Epithelial cell of esophagus (primary cell): ENCODE measurements at regions not wholly inside any gene's neighbourhood (a gene's known extent, or its start where the extent isn't known, plus 50 kb on each side); places are given as distances from the start of the nearest gene placed in this dataset.

Source experiments
- DNase-seq: peaks from one replicate; pipeline ENCODE4 v3.0.0; 2010; ENCODE audit warnings: low read depth
- H3K4me3 ChIP-seq: 2 replicates; pipeline ENCODE4 v1.5.1; 2011; ENCODE audit warnings: mild to moderate bottlenecking, low read length, control low read depth
- TF ChIP-seq, protein P1 (sequence below): IDR thresholded peaks from 2 replicates; pipeline ENCODE4 v1.5.1; 2011; ENCODE audit warnings: low read depth, mild to moderate bottlenecking, low read length, control low read depth, inconsistent platforms; ENCODE audit not compliant: insufficient read depth; ENCODE audit errors: missing control alignments

DNA sequence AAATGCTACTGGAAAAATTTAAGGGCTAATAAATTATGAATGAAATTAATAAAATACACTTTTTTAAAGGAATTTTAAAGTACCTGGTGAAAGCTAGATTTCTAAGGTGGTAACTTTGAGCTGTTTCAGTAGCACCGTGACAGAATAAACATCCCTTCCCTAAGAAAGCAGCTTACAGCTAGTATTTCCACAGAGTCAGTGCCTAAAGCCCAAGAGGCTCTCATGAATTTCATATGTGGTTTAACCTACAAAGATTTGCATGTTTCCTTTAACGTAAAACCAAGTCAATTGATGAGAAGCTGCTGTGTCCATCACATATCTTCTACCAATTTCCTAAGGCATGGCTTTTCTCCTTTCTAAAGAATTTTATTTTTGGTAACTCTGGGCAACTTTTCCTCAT, 56.8 kb downstream of the IFNG start:
- no peak overlapping the region for H3K4me3 ChIP-seq
- DNase-seq: no peak
- TF ChIP-seq, protein P1, sequence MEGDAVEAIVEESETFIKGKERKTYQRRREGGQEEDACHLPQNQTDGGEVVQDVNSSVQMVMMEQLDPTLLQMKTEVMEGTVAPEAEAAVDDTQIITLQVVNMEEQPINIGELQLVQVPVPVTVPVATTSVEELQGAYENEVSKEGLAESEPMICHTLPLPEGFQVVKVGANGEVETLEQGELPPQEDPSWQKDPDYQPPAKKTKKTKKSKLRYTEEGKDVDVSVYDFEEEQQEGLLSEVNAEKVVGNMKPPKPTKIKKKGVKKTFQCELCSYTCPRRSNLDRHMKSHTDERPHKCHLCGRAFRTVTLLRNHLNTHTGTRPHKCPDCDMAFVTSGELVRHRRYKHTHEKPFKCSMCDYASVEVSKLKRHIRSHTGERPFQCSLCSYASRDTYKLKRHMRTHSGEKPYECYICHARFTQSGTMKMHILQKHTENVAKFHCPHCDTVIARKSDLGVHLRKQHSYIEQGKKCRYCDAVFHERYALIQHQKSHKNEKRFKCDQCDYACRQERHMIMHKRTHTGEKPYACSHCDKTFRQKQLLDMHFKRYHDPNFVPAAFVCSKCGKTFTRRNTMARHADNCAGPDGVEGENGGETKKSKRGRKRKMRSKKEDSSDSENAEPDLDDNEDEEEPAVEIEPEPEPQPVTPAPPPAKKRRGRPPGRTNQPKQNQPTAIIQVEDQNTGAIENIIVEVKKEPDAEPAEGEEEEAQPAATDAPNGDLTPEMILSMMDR: no peak

DNA sequence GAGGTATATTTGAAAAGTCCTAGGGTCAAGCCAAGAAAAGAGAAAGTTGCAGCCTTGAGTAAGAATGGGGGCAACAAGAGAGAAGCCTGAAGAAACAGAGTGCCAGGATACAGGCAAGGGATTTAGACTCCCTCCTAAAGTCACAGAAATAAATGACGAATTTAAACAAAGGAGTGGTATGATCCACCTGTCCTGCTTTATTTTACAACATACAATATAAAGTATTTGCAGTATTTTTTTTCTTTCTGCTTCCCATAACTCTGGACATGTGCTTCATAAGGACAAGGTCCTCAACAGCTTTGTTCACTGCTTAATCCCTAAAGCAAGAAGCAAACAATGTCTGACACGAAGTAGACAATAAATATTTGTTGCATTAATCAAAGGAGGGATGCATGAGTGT, 57.4 kb downstream of the IFNG start:
- no peak overlapping the region for H3K4me3 ChIP-seq
- TF ChIP-seq, protein P1: no peak
- DNase-seq: peak; percentile 27

DNA sequence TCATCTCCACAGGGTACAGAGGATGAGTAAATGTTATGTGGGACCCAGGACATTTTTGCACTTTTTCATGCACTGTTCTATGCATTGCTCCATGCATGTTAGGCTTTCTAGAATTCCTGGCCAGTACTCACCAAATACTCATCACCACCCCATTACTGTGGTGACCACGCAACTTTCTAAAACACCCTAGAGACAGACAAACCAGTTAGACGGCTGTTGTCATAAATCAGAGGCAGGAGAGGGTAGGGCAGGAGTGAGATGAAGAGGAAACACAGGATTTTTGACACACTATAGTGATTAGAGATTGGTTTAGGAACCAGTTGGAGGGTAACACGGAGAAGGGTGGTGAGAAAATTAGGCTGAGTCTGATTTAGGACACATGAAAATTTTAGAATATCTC, 59.3 kb downstream of the IFNG start:
- H3K4me3 ChIP-seq: no peak overlapping the region
- TF ChIP-seq, protein P1: no peak
- DNase-seq: peak; percentile 94

DNA sequence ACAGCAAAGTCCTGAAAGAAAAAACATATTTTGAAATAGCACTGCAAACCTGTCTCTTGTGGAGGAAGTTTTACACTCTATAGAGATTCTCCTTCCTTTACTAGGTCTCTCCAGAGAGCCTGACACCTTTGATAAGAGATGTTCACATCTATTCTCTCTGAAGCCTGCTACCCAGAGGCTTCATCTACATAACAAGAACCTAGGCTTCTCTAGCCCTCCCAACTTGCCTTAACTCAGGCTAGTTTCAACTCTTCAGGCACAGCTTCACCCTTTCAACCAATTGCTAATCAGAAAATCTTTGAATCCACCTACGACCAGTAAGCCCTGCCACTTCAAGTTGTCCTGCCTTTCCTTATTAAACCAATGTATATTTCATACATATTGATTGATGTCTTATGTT, 60.6 kb downstream of the IFNG start:
- TF ChIP-seq, protein P1: no peak
- DNase-seq: no peak
- no peak overlapping the region for H3K4me3 ChIP-seq

DNA sequence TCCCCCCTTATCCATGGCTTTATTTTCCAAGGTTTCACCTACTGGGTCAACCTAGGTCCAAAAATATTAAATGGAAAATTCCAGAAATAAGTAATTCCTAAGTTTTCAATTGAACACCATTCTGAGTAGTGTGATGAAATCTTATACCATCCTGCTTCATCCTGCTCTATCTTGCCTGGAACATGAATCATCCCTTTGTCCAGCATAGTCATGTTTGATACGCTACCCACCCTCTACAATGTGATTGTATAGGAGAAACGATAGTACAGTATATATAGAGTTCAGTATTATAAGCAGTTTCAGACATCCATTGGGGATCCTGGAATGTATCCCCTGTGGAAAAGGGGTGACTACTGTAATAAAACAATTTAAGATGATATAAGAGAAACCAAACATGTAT, 62.2 kb downstream of the IFNG start:
- no peak overlapping the region for H3K4me3 ChIP-seq
- DNase-seq: peak; percentile 89
- TF ChIP-seq, protein P1: no peak

DNA sequence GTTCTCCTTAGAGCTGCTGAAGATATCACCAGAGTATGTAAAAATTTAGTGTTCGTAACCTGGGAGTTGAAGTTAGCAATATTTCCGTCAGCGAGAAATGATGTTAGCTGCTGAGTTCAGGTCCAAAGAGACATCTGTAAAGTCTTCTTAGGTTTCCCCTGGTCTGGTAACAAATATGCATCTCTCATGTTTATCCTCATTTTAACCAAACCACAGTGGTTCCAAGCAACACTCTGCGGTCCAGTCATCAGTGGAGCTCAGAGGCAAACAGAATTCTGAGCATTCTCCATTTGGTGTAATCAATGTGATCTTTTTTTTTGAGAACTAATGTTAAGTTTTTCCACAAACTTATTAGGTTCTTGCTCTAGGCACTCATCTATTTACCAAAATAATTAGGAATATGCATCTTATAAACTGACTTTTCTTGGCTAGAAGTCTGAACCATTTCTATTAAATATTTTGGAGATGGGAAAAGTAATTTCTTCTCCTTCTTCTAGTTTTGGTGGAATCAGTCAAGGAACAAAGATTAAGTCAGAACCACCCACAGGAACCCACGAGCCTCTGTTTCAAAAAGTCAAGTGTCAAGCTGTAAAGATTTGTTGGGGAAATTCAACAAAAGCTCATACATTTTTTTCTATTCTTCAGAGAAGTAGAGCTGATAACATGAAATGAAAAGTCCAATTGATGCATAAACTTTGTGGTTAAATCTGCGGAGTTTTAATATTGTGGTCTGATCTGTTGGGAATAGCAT, 64.7 kb downstream of the IFNG start:
- no peak overlapping the region for H3K4me3 ChIP-seq
- TF ChIP-seq, protein P1: no peak
- DNase-seq: no peak

DNA sequence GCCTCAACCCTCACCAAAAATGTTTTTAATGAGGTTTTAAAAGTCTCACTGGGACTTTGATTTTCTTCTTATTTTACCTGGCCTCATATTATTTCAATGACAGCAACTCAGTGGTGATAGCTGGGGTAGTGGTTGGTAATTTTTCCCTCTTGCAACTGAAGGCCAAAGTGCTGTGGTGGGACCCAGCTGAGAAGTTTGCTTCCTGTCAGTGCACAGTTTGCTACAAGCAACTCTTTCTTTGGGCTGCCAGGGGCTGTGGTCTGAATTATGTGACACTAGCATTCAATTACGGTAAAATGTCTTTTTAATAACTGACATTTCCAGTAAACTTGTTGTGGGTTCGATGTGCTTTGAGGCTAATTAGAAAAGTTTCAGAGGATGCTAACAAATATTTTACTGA, 65.3 kb downstream of the IFNG start:
- no peak for DNase-seq
- no peak overlapping the region for H3K4me3 ChIP-seq
- TF ChIP-seq, protein P1: no peak
